Left ventricle myocardium inferior (tissue), 1 donor: ENCODE measurements at regions not wholly inside any gene's neighbourhood (a gene's known extent, or its start where the extent isn't known, plus 50 kb on each side); places are given as distances from the start of the nearest gene placed in this dataset.

Experiments
- DNase-seq: peaks from one replicate; pipeline ENCODE4 v3.0.0-alpha.2; 2020
- H3K27ac ChIP-seq: fragments of 200-600 bp; replicated peaks from 2 replicates; pipeline ENCODE4 v1.8.0; 2021
- H3K27me3 ChIP-seq: fragments of 200-600 bp; 2 replicates; pipeline ENCODE4 v1.8.0; 2021; ENCODE audit warnings: low read depth
- H3K36me3 ChIP-seq: fragments of 200-600 bp; 2 replicates; pipeline ENCODE4 v1.8.0; 2021
- H3K4me1 ChIP-seq: fragments of 200-600 bp; 2 replicates; pipeline ENCODE4 v1.8.0; 2021
- H3K4me3 ChIP-seq: fragments of 200-600 bp; 2 replicates; pipeline ENCODE4 v1.8.0; 2021; ENCODE audit warnings: mild to moderate bottlenecking, moderate library complexity
- H3K9me3 ChIP-seq: fragments of 200-600 bp; replicated peaks from 2 replicates; pipeline ENCODE4 v1.8.0; 2021
- intact Hi-C: fragments of 100-400 bp; cut with micrococcal nuclease; formaldehyde crosslinking; loops from one replicate; pipeline ENCODE4 v1.11.0; 2022
- TF ChIP-seq, protein P1 (sequence below): fragments of 200-600 bp; IDR thresholded peaks from 2 replicates; pipeline ENCODE4 v1.8.0; 2021; ENCODE audit warnings: antibody characterized with exemption, mild to moderate bottlenecking, borderline replicate concordance
- donor health status: DM: no; HTN: yes; CAD: no; lungs with severe emphysema.

DNA sequence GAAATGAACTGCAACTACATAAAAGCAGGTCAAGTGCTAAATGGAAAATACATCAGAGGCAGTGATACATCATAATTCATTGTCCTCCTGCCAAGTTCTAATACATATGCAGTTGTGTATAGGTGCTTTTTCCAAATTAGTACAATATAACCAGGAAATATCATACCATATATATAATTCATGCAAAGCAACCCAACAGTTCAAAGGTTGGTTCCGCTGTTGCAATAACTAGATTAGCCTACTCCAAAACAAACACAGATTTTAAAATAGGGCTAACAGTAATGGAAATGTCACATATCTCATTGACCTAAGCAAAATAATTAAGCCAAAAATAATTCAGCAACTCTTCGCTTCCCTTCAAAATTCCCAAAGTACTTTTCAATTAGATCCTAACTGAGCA lies 88.9 kb upstream of the NEBL start:
- Histone ChIP-seq H3K27ac (no peak overlapping the region), H3K4me3 (no peak overlapping the region), H3K36me3 (no peaks in the 10 kb centered on the region), H3K4me1 (no peaks in the 10 kb centered on the region), H3K27me3 (no peaks in the 10 kb centered on the region), H3K9me3 (no peaks in the 10 kb centered on the region)
- TF ChIP-seq, protein P1, sequence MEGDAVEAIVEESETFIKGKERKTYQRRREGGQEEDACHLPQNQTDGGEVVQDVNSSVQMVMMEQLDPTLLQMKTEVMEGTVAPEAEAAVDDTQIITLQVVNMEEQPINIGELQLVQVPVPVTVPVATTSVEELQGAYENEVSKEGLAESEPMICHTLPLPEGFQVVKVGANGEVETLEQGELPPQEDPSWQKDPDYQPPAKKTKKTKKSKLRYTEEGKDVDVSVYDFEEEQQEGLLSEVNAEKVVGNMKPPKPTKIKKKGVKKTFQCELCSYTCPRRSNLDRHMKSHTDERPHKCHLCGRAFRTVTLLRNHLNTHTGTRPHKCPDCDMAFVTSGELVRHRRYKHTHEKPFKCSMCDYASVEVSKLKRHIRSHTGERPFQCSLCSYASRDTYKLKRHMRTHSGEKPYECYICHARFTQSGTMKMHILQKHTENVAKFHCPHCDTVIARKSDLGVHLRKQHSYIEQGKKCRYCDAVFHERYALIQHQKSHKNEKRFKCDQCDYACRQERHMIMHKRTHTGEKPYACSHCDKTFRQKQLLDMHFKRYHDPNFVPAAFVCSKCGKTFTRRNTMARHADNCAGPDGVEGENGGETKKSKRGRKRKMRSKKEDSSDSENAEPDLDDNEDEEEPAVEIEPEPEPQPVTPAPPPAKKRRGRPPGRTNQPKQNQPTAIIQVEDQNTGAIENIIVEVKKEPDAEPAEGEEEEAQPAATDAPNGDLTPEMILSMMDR, result no peak
- intact Hi-C loops, result no loop called here
- DNase-seq, result no peak

DNA sequence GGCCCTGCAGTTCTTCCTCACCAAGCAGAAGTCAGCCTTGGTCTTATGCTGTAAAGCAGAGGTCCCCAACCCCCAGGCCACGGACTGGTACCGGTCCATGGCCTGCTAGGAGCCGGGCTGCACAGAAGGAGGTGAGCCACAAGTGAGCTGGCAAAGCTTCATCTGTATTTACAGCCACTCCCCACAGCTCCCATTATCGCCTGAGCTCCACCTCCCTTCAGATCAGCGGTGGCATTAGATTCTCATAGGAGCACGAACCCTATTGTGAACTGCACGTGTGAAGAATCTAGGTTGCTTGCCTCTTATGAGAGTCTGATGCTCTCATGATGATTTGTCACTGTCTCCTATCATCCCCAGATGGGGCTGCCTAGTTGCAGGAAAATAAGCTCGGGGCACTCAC lies 87.6 kb upstream of the NEBL start:
- Histone ChIP-seq H3K9me3 (no peaks in the 10 kb centered on the region), H3K4me1 (no peaks in the 10 kb centered on the region), H3K4me3 (no peak overlapping the region), H3K27ac (no peak overlapping the region), H3K36me3 (no peaks in the 10 kb centered on the region), H3K27me3 (no peaks in the 10 kb centered on the region)
- TF ChIP-seq, protein P1, result no peak
- no peak for DNase-seq
- intact Hi-C loops, result no loop called here

DNA sequence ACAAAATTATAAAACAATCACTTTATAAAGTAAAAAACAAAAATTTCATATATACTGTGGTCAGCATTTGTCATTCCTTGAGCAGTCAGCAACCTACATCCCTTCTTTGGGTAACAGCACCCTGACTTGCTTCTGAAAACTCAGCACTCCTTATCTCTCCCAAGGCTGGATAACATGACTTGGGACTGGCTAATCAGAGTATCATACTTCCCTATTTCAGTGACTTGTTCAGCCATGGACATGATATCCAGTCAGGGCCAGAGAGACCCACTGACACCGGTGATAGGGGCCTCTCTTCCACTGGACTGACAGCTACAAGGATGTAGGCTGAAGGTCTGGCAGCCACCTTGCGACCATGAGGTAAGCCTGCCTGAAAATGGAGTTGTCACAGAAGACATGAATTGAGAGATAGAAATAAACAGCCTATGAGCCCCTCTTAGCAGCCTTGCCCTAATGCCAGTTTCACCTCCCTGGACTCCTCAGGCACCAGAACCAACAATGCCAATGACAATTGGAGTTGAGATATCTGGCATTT lies 84.4 kb upstream of the NEBL start:
- no peaks in the 10 kb centered on the region for H3K36me3 ChIP-seq
- no peaks in the 10 kb centered on the region for H3K9me3 ChIP-seq
- TF ChIP-seq, protein P1, result no peak
- no peaks in the 10 kb centered on the region for H3K27me3 ChIP-seq
- no peak overlapping the region for H3K27ac ChIP-seq
- no peak for DNase-seq
- H3K4me1 ChIP-seq, result peaks cover 17% of the 10 kb centered on the region
- no peak overlapping the region for H3K4me3 ChIP-seq
- intact Hi-C loops, result no loop called here

DNA sequence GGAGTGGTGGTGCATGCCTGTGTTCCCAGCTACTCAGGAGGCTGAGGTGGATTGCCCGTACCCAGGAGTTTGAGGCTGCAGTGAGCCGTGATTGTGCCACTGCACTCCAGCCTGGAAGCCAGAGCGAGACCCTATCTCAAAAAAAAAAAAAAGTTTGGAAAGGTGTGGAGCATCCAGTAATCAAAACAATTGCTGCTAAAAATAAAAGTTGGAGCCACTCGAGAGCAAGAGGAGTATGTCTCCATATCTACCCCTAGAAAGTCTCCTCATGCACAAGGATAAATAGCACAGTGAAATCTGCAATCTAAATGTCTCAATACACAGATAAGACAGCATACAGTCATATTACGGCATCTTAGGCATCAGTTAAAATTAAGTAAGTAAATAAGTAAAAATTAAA lies 81.5 kb upstream of the NEBL start:
- TF ChIP-seq, protein P1, result no peak
- Histone ChIP-seq H3K27ac (no peak overlapping the region), H3K4me1 (peaks cover 17% of the 10 kb centered on the region), H3K4me3 (no peak overlapping the region), H3K36me3 (no peaks in the 10 kb centered on the region), H3K9me3 (no peaks in the 10 kb centered on the region), H3K27me3 (no peaks in the 10 kb centered on the region)
- no peak for DNase-seq
- intact Hi-C loops, result no loop called here

DNA sequence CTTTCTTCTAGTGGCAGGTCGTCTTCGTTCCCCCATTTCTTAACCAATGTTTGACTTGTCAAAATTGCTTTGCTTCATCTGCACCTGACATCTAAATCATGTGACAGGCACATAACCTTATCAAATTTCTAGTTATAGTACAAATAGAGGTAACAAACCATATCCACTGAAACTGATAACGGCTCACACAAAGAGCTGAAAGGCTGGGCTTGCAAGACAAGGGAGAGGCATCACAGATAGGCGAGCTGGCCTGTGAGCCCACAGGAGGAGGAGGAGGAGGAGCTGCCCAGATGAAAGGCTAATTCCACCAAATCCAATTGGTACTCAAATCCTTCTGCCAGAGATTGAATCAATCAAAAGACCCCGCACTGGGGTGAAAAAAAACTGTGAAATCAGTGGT lies 80.2 kb upstream of the NEBL start:
- Histone ChIP-seq H3K36me3 (no peaks in the 10 kb centered on the region), H3K4me1 (peaks cover 17% of the 10 kb centered on the region), H3K4me3 (no peak overlapping the region), H3K27ac (no peak overlapping the region), H3K27me3 (no peaks in the 10 kb centered on the region), H3K9me3 (no peaks in the 10 kb centered on the region)
- no peak for DNase-seq
- TF ChIP-seq, protein P1, result no peak
- intact Hi-C loops, result no loop called here

DNA sequence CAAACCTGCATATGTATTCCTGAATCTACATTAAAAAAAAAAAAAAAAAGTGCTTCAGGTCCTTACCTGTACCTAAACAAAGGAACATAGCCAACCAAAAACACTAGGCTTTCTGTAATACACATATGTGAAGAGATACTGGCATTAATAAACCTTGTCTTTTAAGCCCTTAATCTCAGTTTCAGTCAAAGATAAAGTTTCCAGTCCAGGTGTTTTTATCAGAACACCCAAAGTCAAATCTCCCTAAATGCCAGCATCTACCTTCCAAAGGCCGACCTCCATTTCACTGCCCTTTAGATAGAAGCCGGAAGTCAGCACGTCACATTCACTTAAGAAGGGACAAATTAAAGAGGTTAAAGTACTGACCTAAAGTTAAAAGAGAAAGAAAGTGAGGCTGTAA lies 79.8 kb upstream of the NEBL start:
- TF ChIP-seq, protein P1, result no peak
- intact Hi-C loops, result no loop called here
- no peaks in the 10 kb centered on the region for H3K36me3 ChIP-seq
- H3K4me3 ChIP-seq, result no peak overlapping the region
- no peaks in the 10 kb centered on the region for H3K9me3 ChIP-seq
- H3K4me1 ChIP-seq, result peaks cover 17% of the 10 kb centered on the region
- no peaks in the 10 kb centered on the region for H3K27me3 ChIP-seq
- no peak overlapping the region for H3K27ac ChIP-seq
- no peak for DNase-seq
